Parathyroid adenoma (tissue), 2 donors: ENCODE measurements at regions not wholly inside any gene's neighbourhood (a gene's known extent, or its start where the extent isn't known, plus 50 kb on each side); places are given as distances from the start of the nearest gene placed in this dataset.

Source experiments
- H2AFZ ChIP-seq: fragments of 300-600 bp; sonication (generic); one replicate; pipeline ENCODE4 v1.7.0; 2017; ENCODE audit warnings: antibody characterized with exemption, mild to moderate bottlenecking
- H3K27ac ChIP-seq: fragments of 300-600 bp; sonication (generic); one replicate; pipeline ENCODE4 v1.7.0; 2017
- H3K27me3 ChIP-seq: fragments of 300-600 bp; sonication (generic); one replicate; pipeline ENCODE4 v1.7.0; 2017; ENCODE audit warnings: low read length; ENCODE audit not compliant: control insufficient read depth, insufficient read depth
- H3K36me3 ChIP-seq: fragments of 300-600 bp; sonication (generic); one replicate; pipeline ENCODE4 v1.7.0; 2017; ENCODE audit warnings: low read length; ENCODE audit not compliant: control insufficient read depth, insufficient read depth
- H3K4me1 ChIP-seq: fragments of 300-600 bp; sonication (generic); one replicate; pipeline ENCODE4 v1.7.0; 2017; ENCODE audit warnings: control low read depth
- H3K4me2 ChIP-seq: fragments of 300-600 bp; sonication (generic); one replicate; pipeline ENCODE4 v1.7.0; 2017; ENCODE audit warnings: low read length
- H3K4me3 ChIP-seq: fragments of 300-600 bp; sonication (generic); one replicate; pipeline ENCODE4 v1.7.0; 2017; ENCODE audit warnings: low read depth, low read length
- H3K79me2 ChIP-seq: fragments of 300-600 bp; sonication (generic); one replicate; pipeline ENCODE4 v1.7.0; 2017; ENCODE audit warnings: control low read depth
- H3K9ac ChIP-seq: fragments of 300-600 bp; sonication (generic); one replicate; pipeline ENCODE4 v1.7.0; 2017; ENCODE audit warnings: mild to moderate bottlenecking
- H3K9me3 ChIP-seq: fragments of 300-600 bp; sonication (generic); one replicate; pipeline ENCODE4 v1.7.0; 2017; ENCODE audit warnings: low read length; ENCODE audit not compliant: control insufficient read depth
- CTCF ChIP-seq: fragments of 300-600 bp; sonication (generic); IDR thresholded peaks from one replicate; pipeline ENCODE4 v1.7.0; 2017; ENCODE audit warnings: antibody characterized with exemption, mild to moderate bottlenecking
- donor health status: primary hyperparathyroidism.

GRCh38 chr1:112265931-112266330, 130.1 kb upstream of the CTTNBP2NL start:
- no peaks in the 10 kb centered on the region for H3K9me3 ChIP-seq
- no peak overlapping the region for H3K4me3 ChIP-seq
- H2AFZ ChIP-seq, result no peak overlapping the region
- no peaks in the 10 kb centered on the region for H3K79me2 ChIP-seq
- peaks cover 26% of the 10 kb centered on the region for H3K4me1 ChIP-seq
- TF ChIP-seq CTCF, result no peak
- no peaks in the 10 kb centered on the region for H3K36me3 ChIP-seq
- no peaks in the 10 kb centered on the region for H3K27me3 ChIP-seq
- H3K9ac ChIP-seq, result no peak overlapping the region
- no peak overlapping the region for H3K27ac ChIP-seq
- H3K4me2 ChIP-seq, result no peak overlapping the region

- Histone ChIP-seq H3K9ac (no peak overlapping the region), H3K27ac (peak overlapping the region; percentile 91), H3K79me2 (no peaks in the 10 kb centered on the region), H3K4me1 (peaks cover 28% of the 10 kb centered on the region), H3K36me3 (no peaks in the 10 kb centered on the region), H3K4me3 (no peak overlapping the region), H3K9me3 (no peaks in the 10 kb centered on the region), H2AFZ (peak overlapping the region; percentile 64), H3K27me3 (no peaks in the 10 kb centered on the region), H3K4me2 (no peak overlapping the region)
- TF ChIP-seq CTCF, result no peak
Measured at GRCh38 chr1:112267206-112267605, 128.8 kb upstream of the CTTNBP2NL start.

GRCh38 chr1:112267929-112268328, 128.1 kb upstream of the CTTNBP2NL start:
- no peaks in the 10 kb centered on the region for H3K27me3 ChIP-seq
- peak overlapping the region; percentile 91 for H3K27ac ChIP-seq
- H3K4me1 ChIP-seq, result peaks cover 28% of the 10 kb centered on the region
- H3K9ac ChIP-seq, result no peak overlapping the region
- H3K36me3 ChIP-seq, result no peaks in the 10 kb centered on the region
- no peaks in the 10 kb centered on the region for H3K9me3 ChIP-seq
- no peak overlapping the region for H3K4me3 ChIP-seq
- peak overlapping the region; percentile 48 for H3K4me2 ChIP-seq
- H3K79me2 ChIP-seq, result no peaks in the 10 kb centered on the region
- no peak for TF ChIP-seq CTCF
- H2AFZ ChIP-seq, result peak overlapping the region; percentile 64

GRCh38 chr1:112268408-112268807, 127.6 kb upstream of the CTTNBP2NL start:
- TF ChIP-seq CTCF, result no peak
- H3K4me1 ChIP-seq, result peaks cover 28% of the 10 kb centered on the region
- no peaks in the 10 kb centered on the region for H3K36me3 ChIP-seq
- no peak overlapping the region for H3K4me3 ChIP-seq
- no peaks in the 10 kb centered on the region for H3K9me3 ChIP-seq
- H3K27ac ChIP-seq, result peak overlapping the region; percentile 91
- H2AFZ ChIP-seq, result peak overlapping the region; percentile 64
- peak overlapping the region; percentile 48 for H3K4me2 ChIP-seq
- no peaks in the 10 kb centered on the region for H3K79me2 ChIP-seq
- H3K9ac ChIP-seq, result no peak overlapping the region
- H3K27me3 ChIP-seq, result no peaks in the 10 kb centered on the region

GRCh38 chr1:112271270-112271669, 124.7 kb upstream of the CTTNBP2NL start:
- no peak overlapping the region for H3K4me2 ChIP-seq

More at GRCh38 chr1:112271270-112271669, 124.7 kb upstream of the CTTNBP2NL start:
- Histone ChIP-seq H2AFZ (no peak overlapping the region), H3K36me3 (no peaks in the 10 kb centered on the region), H3K27me3 (no peaks in the 10 kb centered on the region), H3K79me2 (no peaks in the 10 kb centered on the region), H3K9me3 (no peaks in the 10 kb centered on the region), H3K4me3 (no peak overlapping the region), H3K4me1 (peaks cover 28% of the 10 kb centered on the region), H3K9ac (no peak overlapping the region), H3K27ac (no peak overlapping the region)
- no peak for TF ChIP-seq CTCF
